ENCODE measurements at regions not wholly inside any gene's neighbourhood (a gene's known extent, or its start where the extent isn't known, plus 50 kb on each side); places are given as distances from the start of the nearest gene placed in this dataset.
"Not testable (repeated sequence)": the region's sequence is repeated elsewhere in the genome, so short reads cannot be mapped to it uniquely, and the experiment has no call there.

- DNase-seq, result no peak
These were observed 1655.8 kb downstream of the SUCLG1 start for GRCh38 chr2:82803307-82803706.

GRCh38 chr2:82797469-82797868 lies 1661.6 kb downstream of the SUCLG1 start:
- DNase-seq (no peak), ATAC-seq (no peak)

More at GRCh38 chr2:82803307-82803706, 1655.8 kb downstream of the SUCLG1 start:
- ATAC-seq, result no peak

- no peak for ATAC-seq
- DNase-seq, result no peak
These were observed 1662.9 kb downstream of the SUCLG1 start for GRCh38 chr2:82796132-82796531.

GRCh38 chr2:82795446-82795845 lies 1663.6 kb downstream of the SUCLG1 start:
- ATAC-seq (no peak), DNase-seq (no peak)

- ATAC-seq (no peak), DNase-seq (no peak)
These were observed 1665.2 kb downstream of the SUCLG1 start for GRCh38 chr2:82793711-82794435.

- DNase-seq (no peak), ATAC-seq (no peak)
These were observed 1666.8 kb downstream of the SUCLG1 start for GRCh38 chr2:82792316-82792715.

- DNase-seq, result no peak
- no peak for ATAC-seq
These were observed 1668.7 kb downstream of the SUCLG1 start for GRCh38 chr2:82790206-82791021.

- DNase-seq (no peak), ATAC-seq (no peak)
These were observed 1669.3 kb downstream of the SUCLG1 start for GRCh38 chr2:82789851-82790205.

GRCh38 chr2:82781176-82781915 lies 1677.7 kb downstream of the SUCLG1 start:
- ATAC-seq (no peak), DNase-seq (no peak)

- no peak for ATAC-seq
- no peak for DNase-seq
These were observed 1679.0 kb downstream of the SUCLG1 start for GRCh38 chr2:82780050-82780449.

GRCh38 chr2:82752396-82752795 lies 1706.7 kb downstream of the SUCLG1 start:
- no peak for ATAC-seq
- no peak for DNase-seq

- no peak for ATAC-seq
- DNase-seq, result no peak
These were observed 1710.4 kb downstream of the SUCLG1 start for GRCh38 chr2:82748653-82749052.

- no peak for ATAC-seq
- no peak for DNase-seq
These were observed 1718.6 kb downstream of the SUCLG1 start for GRCh38 chr2:82740527-82740926.

GRCh38 chr2:82737965-82738364 lies 1721.1 kb downstream of the SUCLG1 start:
- not testable (repeated sequence) for ATAC-seq, DNase-seq

- ATAC-seq (no peak), DNase-seq (no peak)
These were observed 1723.7 kb downstream of the SUCLG1 start for GRCh38 chr2:82735336-82735735.

- DNase-seq, result no peak
- no peak for ATAC-seq
These were observed 1727.3 kb downstream of the SUCLG1 start for GRCh38 chr2:82731824-82732223.

GRCh38 chr2:82730811-82731210 lies 1728.3 kb downstream of the SUCLG1 start:
- DNase-seq, result no peak
- ATAC-seq, result no peak

- ATAC-seq (no peak), DNase-seq (no peak)
These were observed 1731.0 kb downstream of the SUCLG1 start for GRCh38 chr2:82728090-82728489.

GRCh38 chr2:82708681-82709080 lies 1750.4 kb downstream of the SUCLG1 start:
- ATAC-seq (no peak), DNase-seq (no peak)

GRCh38 chr2:82697231-82697630 lies 1761.8 kb downstream of the SUCLG1 start:
- no peak for DNase-seq
- no peak for ATAC-seq

GRCh38 chr2:82694431-82694830 lies 1764.6 kb downstream of the SUCLG1 start:
- DNase-seq (no peak), ATAC-seq (no peak)

- DNase-seq (no peak), ATAC-seq (no peak)
These were observed 1768.2 kb downstream of the SUCLG1 start for GRCh38 chr2:82690757-82691411.

All from stimulated activated naive CD8-positive, alpha-beta T cell treated with anti-CD3 and anti-CD28 coated beads, Interleukin-15, Interleukin-2, amounts not matched to agents 100 U/mL and 50 U/mL, for 24 hours (primary cell).